ENCODE measurements at regions not wholly inside any gene's neighbourhood (a gene's known extent, or its start where the extent isn't known, plus 50 kb on each side); places are given as distances from the start of the nearest gene placed in this dataset.

DNA sequence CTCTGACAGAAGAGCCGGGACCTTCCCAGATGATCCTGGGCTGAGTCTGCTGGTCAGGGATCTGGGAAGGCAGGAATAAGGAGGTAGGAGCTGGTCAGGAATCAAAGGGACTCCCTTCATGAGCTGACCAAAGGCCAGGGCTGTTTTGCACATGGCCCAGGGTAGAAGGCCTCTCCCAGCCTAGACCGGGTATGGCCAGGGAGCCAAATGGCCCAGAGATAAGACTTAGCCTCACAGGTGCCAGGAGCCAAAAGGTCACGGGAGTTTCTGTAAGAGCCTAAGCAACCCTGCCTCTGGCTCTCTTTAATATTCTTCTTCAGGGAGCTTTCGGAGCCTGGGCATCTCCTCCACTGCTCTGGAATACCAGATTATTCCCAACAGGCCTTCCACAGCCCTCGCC is 191.3 kb upstream of the PWP1 start:
- no peak overlapping the region for H3K27ac ChIP-seq
- TF ChIP-seq POLR2A (IDR thresholded peaks at IDR 0.05): no peak
- TF ChIP-seq, protein P1, sequence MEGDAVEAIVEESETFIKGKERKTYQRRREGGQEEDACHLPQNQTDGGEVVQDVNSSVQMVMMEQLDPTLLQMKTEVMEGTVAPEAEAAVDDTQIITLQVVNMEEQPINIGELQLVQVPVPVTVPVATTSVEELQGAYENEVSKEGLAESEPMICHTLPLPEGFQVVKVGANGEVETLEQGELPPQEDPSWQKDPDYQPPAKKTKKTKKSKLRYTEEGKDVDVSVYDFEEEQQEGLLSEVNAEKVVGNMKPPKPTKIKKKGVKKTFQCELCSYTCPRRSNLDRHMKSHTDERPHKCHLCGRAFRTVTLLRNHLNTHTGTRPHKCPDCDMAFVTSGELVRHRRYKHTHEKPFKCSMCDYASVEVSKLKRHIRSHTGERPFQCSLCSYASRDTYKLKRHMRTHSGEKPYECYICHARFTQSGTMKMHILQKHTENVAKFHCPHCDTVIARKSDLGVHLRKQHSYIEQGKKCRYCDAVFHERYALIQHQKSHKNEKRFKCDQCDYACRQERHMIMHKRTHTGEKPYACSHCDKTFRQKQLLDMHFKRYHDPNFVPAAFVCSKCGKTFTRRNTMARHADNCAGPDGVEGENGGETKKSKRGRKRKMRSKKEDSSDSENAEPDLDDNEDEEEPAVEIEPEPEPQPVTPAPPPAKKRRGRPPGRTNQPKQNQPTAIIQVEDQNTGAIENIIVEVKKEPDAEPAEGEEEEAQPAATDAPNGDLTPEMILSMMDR (IDR thresholded peaks at IDR 0.05): no peak
- no peak overlapping the region for H3K4me3 ChIP-seq
- WGBS, 4 donors: 71 to 93% (median 87%) methylated on average over 5 of the region's 5 CpGs
- no peaks in the 10 kb centered on the region for H3K27me3 ChIP-seq
- no peaks in the 10 kb centered on the region for H3K9me3 ChIP-seq (replicated peaks in 1 of 3)
- intact Hi-C loops (cut with DNase I): no loop called here
- no peaks in the 10 kb centered on the region for H3K36me3 ChIP-seq (replicated peaks in 1 of 2)
- DNase-seq: peak in 2 of 7 donors; percentile 8 to 15
- H3K4me1 ChIP-seq (replicated peaks in 1 of 2): peaks cover 0 to 9% of the 10 kb centered on the region in 2 donors

DNA sequence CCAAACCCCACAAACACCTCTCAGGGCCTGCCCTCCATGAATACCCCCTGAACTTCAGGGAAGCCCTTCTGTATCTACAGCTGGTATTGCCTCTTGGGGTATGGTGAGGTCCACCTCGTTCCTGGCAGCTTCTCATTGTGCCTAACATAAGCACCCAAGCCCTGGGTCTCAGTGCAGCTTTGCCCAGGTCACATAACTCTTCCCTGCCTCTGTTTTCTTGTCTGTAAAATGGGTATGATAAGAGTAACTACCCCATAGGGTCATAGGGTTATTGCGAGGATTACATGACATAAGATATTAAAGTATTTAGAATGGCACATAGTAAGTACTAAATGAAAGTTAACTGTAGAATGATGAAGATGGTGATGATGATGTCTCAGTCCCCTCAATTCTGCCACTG is 190.0 kb upstream of the PWP1 start:
- no peak for DNase-seq
- intact Hi-C loops (cut with DNase I): no loop called here
- WGBS, 4 donors: 86 to 96% (median 91%) methylated on average over 2 of the region's 2 CpGs

DNA sequence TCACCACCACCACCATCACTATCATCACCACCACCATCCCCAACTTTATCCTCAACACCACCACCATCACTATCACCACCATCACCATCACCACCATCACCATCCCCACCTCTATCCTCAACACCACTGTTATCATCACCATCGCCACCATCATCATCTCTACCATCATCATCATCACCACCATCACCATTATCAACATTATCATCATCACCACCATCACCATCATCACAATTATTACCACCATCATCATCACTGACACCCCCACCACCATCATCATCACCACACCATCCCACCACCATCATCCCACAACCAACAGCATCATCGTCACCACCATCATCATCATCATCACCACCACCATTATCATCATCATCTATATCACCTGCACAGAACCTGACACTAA is 188.4 kb upstream of the PWP1 start:
- Histone ChIP-seq H3K4me1 (replicated peaks in 1 of 2) (peaks cover 0 to 9% of the 10 kb centered on the region in 2 donors), H3K27me3 (no peaks in the 10 kb centered on the region), H3K9me3 (replicated peaks in 1 of 3) (no peaks in the 10 kb centered on the region), H3K4me3 (no peak overlapping the region), H3K27ac (no peak overlapping the region), H3K36me3 (replicated peaks in 1 of 2) (no peaks in the 10 kb centered on the region)
- intact Hi-C loops (cut with DNase I): no loop called here
- 90 to 98% (median 94%) methylated on average over 2 of the region's 2 CpGs for WGBS, 4 donors
- no peak for DNase-seq
- TF ChIP-seq POLR2A (IDR thresholded peaks at IDR 0.05): no peak
- TF ChIP-seq, protein P1 (IDR thresholded peaks at IDR 0.05): no peak

More for the DNA sequence above, 190.0 kb upstream of the PWP1 start:
- no peaks in the 10 kb centered on the region for H3K27me3 ChIP-seq
- TF ChIP-seq, protein P1 (IDR thresholded peaks at IDR 0.05): no peak
- no peak for TF ChIP-seq POLR2A (IDR thresholded peaks at IDR 0.05)
- no peaks in the 10 kb centered on the region for H3K9me3 ChIP-seq (replicated peaks in 1 of 3)
- no peaks in the 10 kb centered on the region for H3K36me3 ChIP-seq (replicated peaks in 1 of 2)
- H3K4me3 ChIP-seq: no peak overlapping the region
- no peak overlapping the region for H3K27ac ChIP-seq
- H3K4me1 ChIP-seq (replicated peaks in 1 of 2): peaks cover 0 to 9% of the 10 kb centered on the region in 2 donors

DNA sequence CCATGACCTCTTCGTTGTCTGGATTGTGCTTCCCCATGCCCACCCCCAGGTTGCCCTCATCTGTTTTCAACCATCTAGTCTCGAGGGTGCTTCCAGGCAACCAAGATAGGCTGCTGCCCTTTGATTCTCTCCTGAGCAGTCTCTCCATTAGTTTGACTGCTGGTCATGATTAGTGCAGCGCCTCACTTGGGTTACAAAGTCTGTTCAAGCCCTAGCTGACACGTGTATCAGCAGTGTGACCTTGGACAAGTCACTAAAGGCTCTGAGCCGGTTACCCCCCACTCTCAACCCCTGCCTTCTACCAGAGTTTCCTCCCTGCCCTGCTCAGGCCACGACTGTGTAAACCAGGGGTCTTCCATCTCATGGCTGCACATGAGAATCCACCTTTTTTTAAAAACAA is 185.3 kb upstream of the PWP1 start:
- no peaks in the 10 kb centered on the region for H3K36me3 ChIP-seq (replicated peaks in 1 of 2)
- intact Hi-C loops (cut with DNase I): no loop called here
- 71 to 82% (median 81%) methylated on average over 3 to 6 of the region's 6 CpGs for WGBS, 4 donors
- no peaks in the 10 kb centered on the region for H3K27me3 ChIP-seq
- no peak overlapping the region for H3K4me3 ChIP-seq
- no peak for TF ChIP-seq POLR2A (IDR thresholded peaks at IDR 0.05)
- TF ChIP-seq, protein P1 (IDR thresholded peaks at IDR 0.05): no peak
- H3K9me3 ChIP-seq (replicated peaks in 1 of 3): no peaks in the 10 kb centered on the region
- no peak for DNase-seq
- no peaks in the 10 kb centered on the region for H3K4me1 ChIP-seq (replicated peaks in 1 of 2)
- no peak overlapping the region for H3K27ac ChIP-seq
